ENCODE measurements at regions not wholly inside any gene's neighbourhood (a gene's known extent, or its start where the extent isn't known, plus 50 kb on each side); places are given as distances from the start of the nearest gene placed in this dataset.

DNA sequence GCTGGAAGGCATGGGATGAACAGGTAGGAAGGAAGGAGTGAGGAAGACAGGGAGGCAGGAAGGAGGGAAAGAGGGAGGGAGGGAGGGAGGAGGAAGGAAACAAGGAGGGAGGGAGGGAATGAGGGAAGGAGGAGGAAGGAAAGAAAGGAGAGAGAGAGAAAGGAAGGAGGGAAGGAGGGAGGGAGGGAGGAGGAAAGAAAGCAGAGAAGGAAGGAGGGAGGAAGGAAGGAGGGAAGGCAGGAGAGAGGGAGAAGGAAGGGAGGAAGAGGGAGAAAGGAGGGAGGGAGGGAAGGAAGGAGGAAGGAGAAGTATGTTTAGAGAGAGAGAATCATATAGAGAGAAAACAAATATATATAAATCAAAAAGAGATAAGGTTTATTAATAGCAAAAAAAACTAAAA, 175.9 kb upstream of the FOXN3 start:
- TF ChIP-seq, protein P1, sequence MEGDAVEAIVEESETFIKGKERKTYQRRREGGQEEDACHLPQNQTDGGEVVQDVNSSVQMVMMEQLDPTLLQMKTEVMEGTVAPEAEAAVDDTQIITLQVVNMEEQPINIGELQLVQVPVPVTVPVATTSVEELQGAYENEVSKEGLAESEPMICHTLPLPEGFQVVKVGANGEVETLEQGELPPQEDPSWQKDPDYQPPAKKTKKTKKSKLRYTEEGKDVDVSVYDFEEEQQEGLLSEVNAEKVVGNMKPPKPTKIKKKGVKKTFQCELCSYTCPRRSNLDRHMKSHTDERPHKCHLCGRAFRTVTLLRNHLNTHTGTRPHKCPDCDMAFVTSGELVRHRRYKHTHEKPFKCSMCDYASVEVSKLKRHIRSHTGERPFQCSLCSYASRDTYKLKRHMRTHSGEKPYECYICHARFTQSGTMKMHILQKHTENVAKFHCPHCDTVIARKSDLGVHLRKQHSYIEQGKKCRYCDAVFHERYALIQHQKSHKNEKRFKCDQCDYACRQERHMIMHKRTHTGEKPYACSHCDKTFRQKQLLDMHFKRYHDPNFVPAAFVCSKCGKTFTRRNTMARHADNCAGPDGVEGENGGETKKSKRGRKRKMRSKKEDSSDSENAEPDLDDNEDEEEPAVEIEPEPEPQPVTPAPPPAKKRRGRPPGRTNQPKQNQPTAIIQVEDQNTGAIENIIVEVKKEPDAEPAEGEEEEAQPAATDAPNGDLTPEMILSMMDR (IDR thresholded peaks at IDR 0.05) = no peak
- no peak for TF ChIP-seq EP300 (IDR thresholded peaks at IDR 0.05)

Measured in suprapubic skin (tissue), 3 donors.